Small intestine (tissue), 7 donors: ENCODE measurements at regions not wholly inside any gene's neighbourhood (a gene's known extent, or its start where the extent isn't known, plus 50 kb on each side); places are given as distances from the start of the nearest gene placed in this dataset.
A peak's percentile ranks its signal among the peaks of the same experiment; 100 is the strongest.

ENCODE experiments used
- DNase-seq, 2 donors: peaks; one replicate each; pipeline versions ENCODE4 v3.0.0 to v3.0.0-alpha.2; 2013
- FAIRE-seq: peaks from 2 replicates; lab custom pipeline; 2012; peaks lifted over from hg19 to GRCh38; lab: Jason Lieb, UNC
- H3K27ac ChIP-seq, 3 donors: one replicate each; pipeline ENCODE4 v1.5.1; 2013; ENCODE audit warnings: low read length in 2 of 3, mild to moderate bottlenecking in 2 of 3, control low read depth in 1 of 3, inconsistent platforms in 1 of 3, low read depth in 1 of 3, moderate library complexity in 1 of 3
- H3K27me3 ChIP-seq, 3 donors: one replicate each; pipeline ENCODE4 v1.6.1; 2013; ENCODE audit warnings: low read length in 3 of 3, inconsistent platforms in 1 of 3; ENCODE audit not compliant: control insufficient read depth in 3 of 3, insufficient read depth in 3 of 3
- H3K36me3 ChIP-seq, 3 donors: one replicate each; pipeline ENCODE4 v1.6.1; 2013; ENCODE audit warnings: low read length in 3 of 3, inconsistent platforms in 1 of 3, low read depth in 1 of 3, mild to moderate bottlenecking in 1 of 3, moderate library complexity in 1 of 3; ENCODE audit not compliant: control insufficient read depth in 3 of 3, insufficient read depth in 2 of 3
- H3K4me1 ChIP-seq, 3 donors: one replicate each; pipeline ENCODE4 v1.6.1; 2013; ENCODE audit warnings: low read length in 2 of 3, inconsistent platforms in 1 of 3, low read depth in 1 of 3, mild to moderate bottlenecking in 1 of 3, moderate library complexity in 1 of 3; ENCODE audit not compliant: control insufficient read depth in 3 of 3, insufficient read depth in 2 of 3
- H3K4me3 ChIP-seq, 3 donors: one replicate each; pipeline ENCODE4 v1.5.1; 2013; ENCODE audit warnings: low read length in 3 of 3, control low read depth in 1 of 3, inconsistent platforms in 1 of 3, low read depth in 1 of 3, mild to moderate bottlenecking in 1 of 3, moderate library complexity in 1 of 3
- H3K9me3 ChIP-seq, 2 donors: one replicate each; pipeline ENCODE4 v1.6.1; 2013; ENCODE audit warnings: low read depth in 1 of 2, low read length in 1 of 2; ENCODE audit not compliant: control insufficient read depth in 2 of 2, insufficient read depth in 1 of 2
- WGBS, 3 donors: extraction: QIAGEN DNeasy Blood & Tissue Kit; methylation state at CpG; one replicate each; pipeline ENCODE4 v1.1.7; 2013; 5-methylcytosine and 5-hydroxymethylcytosine counted together
- donor health status: healthy with polysubstance abuse.
- donor health status: control.
- donor health status: control.
- donor health status: Bipolar disorder and iron deficiency.
- donor health status: healthy.

DNA sequence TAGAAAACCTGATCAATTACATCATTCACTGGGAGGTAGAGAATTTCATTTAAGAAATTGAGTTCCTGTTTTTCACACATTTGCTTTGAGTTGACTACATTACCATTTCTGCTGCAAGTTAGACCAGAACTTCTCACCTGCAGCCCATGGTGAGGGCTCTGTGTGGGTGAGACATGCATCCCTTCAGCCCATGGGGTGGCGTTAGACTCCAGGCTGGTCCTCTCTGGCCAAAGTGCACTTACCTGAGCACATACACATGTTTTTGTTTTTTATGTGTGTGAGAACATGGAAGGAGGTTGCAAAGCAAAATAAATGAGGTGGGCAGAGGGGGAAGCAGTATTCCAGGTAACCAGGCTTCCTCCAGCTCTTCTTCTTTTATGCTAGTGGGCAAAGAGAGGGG is 470.2 kb downstream of the PMP22 start:
- DNase-seq (no peak), FAIRE-seq (no peak)
- Histone ChIP-seq H3K9me3 (no peaks in the 10 kb centered on the region), H3K27me3 (no peaks in the 10 kb centered on the region), H3K36me3 (no peaks in the 10 kb centered on the region), H3K4me1 (no peaks in the 10 kb centered on the region), H3K27ac (no peak overlapping the region), H3K4me3 (no peak overlapping the region)
- WGBS, 3 donors, result 63 to 70% (median 64%) methylated on average over 1 of the region's 1 CpG

- Histone ChIP-seq H3K27me3 (no peaks in the 10 kb centered on the region), H3K4me1 (no peaks in the 10 kb centered on the region), H3K36me3 (no peaks in the 10 kb centered on the region), H3K9me3 (no peaks in the 10 kb centered on the region), H3K27ac (no peak overlapping the region), H3K4me3 (no peak overlapping the region)
- no peak for DNase-seq
- 62 to 85% (median 78%) methylated on average over 3 of the region's 3 CpGs for WGBS, 3 donors
- FAIRE-seq, result no peak
Measured at GRCh38 chr17:14793237-14793636, 471.9 kb downstream of the PMP22 start.

- no peaks in the 10 kb centered on the region for H3K4me1 ChIP-seq
- H3K27me3 ChIP-seq, result no peaks in the 10 kb centered on the region
- H3K27ac ChIP-seq, result no peak overlapping the region
- no peak overlapping the region for H3K4me3 ChIP-seq
- no peaks in the 10 kb centered on the region for H3K36me3 ChIP-seq
- WGBS, 3 donors, result 73 to 80% (median 80%) methylated on average over 10 of the region's 10 CpGs
- FAIRE-seq (no peak), DNase-seq (no peak)
- H3K9me3 ChIP-seq, result no peaks in the 10 kb centered on the region
Measured at GRCh38 chr17:14792746-14793145, 472.4 kb downstream of the PMP22 start.

GRCh38 chr17:14791221-14791620 is 473.9 kb downstream of the PMP22 start:
- Histone ChIP-seq H3K4me1 (no peaks in the 10 kb centered on the region), H3K27me3 (no peaks in the 10 kb centered on the region), H3K36me3 (no peaks in the 10 kb centered on the region), H3K27ac (no peak overlapping the region), H3K4me3 (no peak overlapping the region), H3K9me3 (no peaks in the 10 kb centered on the region)
- FAIRE-seq, result no peak
- no peak for DNase-seq
- WGBS, 3 donors, result 37 to 60% (median 50%) methylated on average over 6 of the region's 6 CpGs

DNA sequence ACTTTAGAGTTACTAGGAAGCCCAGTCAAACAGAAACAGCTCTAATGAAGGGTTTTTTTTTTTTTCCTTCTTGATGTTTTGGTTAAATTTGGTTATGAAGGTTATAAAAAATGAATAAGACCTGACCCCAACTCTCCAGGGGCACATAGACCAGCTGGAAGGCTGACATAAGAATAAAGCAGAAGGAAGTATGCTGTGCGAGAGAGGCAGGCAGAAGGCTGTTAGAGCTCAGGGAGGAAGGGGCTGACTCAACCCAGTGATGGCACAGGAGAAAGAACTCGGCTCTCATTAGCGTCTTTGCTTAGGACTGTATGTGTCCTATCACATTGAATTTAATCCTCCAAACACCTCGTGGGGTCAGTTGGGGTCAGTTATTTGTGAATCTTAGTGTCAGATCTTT is 474.6 kb downstream of the PMP22 start:
- WGBS, 3 donors, result 16 to 21% (median 17%) methylated on average over 4 of the region's 4 CpGs
- no peak overlapping the region for H3K27ac ChIP-seq
- no peaks in the 10 kb centered on the region for H3K4me1 ChIP-seq
- FAIRE-seq, result no peak
- no peak for DNase-seq
- H3K4me3 ChIP-seq, result no peak overlapping the region
- H3K27me3 ChIP-seq, result no peaks in the 10 kb centered on the region
- no peaks in the 10 kb centered on the region for H3K36me3 ChIP-seq
- H3K9me3 ChIP-seq, result no peaks in the 10 kb centered on the region

- Histone ChIP-seq H3K9me3 (no peaks in the 10 kb centered on the region), H3K4me1 (no peaks in the 10 kb centered on the region), H3K27me3 (no peaks in the 10 kb centered on the region), H3K27ac (no peak overlapping the region), H3K4me3 (no peak overlapping the region), H3K36me3 (no peaks in the 10 kb centered on the region)
- DNase-seq (peak in 1 of 2 donors; percentile 20), FAIRE-seq (no peak)
- WGBS, 3 donors, result 73 to 89% (median 81%) methylated on average over 5 of the region's 5 CpGs
Measured at GRCh38 chr17:14784997-14785696, 480.0 kb downstream of the PMP22 start.

- 87 to 95% (median 88%) methylated on average over 2 of the region's 2 CpGs for WGBS, 3 donors
- no peaks in the 10 kb centered on the region for H3K27me3 ChIP-seq
- FAIRE-seq (no peak), DNase-seq (no peak)
- no peaks in the 10 kb centered on the region for H3K9me3 ChIP-seq
- H3K4me3 ChIP-seq, result no peak overlapping the region
- H3K36me3 ChIP-seq, result no peaks in the 10 kb centered on the region
- no peak overlapping the region for H3K27ac ChIP-seq
- H3K4me1 ChIP-seq, result no peaks in the 10 kb centered on the region
Measured at GRCh38 chr17:14781123-14781522, 480.2 kb downstream of the HS3ST3B1 start.

DNA sequence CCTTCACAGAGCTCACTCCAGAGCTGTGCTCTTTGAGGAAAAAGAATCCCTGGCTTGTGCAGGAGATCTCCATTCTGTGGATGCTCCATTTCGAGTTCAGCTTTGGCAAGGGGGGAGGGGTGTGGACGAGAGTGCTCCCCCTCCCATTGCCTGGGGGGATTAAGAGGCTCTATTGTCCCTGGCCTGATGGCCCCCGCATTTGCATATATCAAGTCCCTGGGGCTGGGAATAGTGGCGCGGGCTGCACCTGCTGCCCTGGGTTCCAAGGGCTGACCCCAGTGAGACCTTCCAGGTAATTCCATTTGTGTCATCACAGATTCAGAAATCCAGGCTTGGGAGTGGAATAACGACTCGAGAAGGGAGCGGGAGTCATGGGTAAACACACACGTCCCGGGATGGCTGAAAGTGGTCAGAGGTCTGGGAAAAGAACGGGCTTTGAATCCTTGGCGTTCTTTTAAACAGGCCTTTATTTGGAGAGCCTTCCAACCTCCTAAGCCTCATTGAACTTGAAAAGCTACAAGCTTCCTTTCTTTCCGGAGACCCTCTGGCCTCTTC is 479.3 kb downstream of the HS3ST3B1 start:
- H3K27ac ChIP-seq, result no peak overlapping the region
- 46 to 56% (median 54%) methylated on average over 13 of the region's 13 CpGs for WGBS, 3 donors

GRCh38 chr17:14779241-14779640 is 478.4 kb downstream of the HS3ST3B1 start:
- 61 to 84% (median 64%) methylated on average over 5 of the region's 5 CpGs for WGBS, 3 donors
- no peak for DNase-seq
- no peaks in the 10 kb centered on the region for H3K9me3 ChIP-seq
- no peak overlapping the region for H3K27ac ChIP-seq
- FAIRE-seq, result no peak
- no peaks in the 10 kb centered on the region for H3K4me1 ChIP-seq
- no peaks in the 10 kb centered on the region for H3K27me3 ChIP-seq
- no peak overlapping the region for H3K4me3 ChIP-seq
- H3K36me3 ChIP-seq, result no peaks in the 10 kb centered on the region

More for the DNA sequence above, 479.3 kb downstream of the HS3ST3B1 start:
- no peak for FAIRE-seq
- Histone ChIP-seq H3K9me3 (no peaks in the 10 kb centered on the region), H3K36me3 (no peaks in the 10 kb centered on the region), H3K4me1 (no peaks in the 10 kb centered on the region), H3K27me3 (no peaks in the 10 kb centered on the region), H3K4me3 (no peak overlapping the region)
- no peak for DNase-seq
